ENCODE measurements at regions not wholly inside any gene's neighbourhood (a gene's known extent, or its start where the extent isn't known, plus 50 kb on each side); places are given as distances from the start of the nearest gene placed in this dataset.

- Histone ChIP-seq H3K9me3 (no peaks in the 10 kb centered on the region), H3K4me3 (ENCODE audit: low read depth, low read length) (no peak overlapping the region), H3K36me3 (no peaks in the 10 kb centered on the region), H3K27me3 (no peaks in the 10 kb centered on the region), H3K4me1 (no peaks in the 10 kb centered on the region; the same call in 1 of the 2 replicates)
- DNase-seq, result no peak
- no peak for TF ChIP-seq CTCF (IDR thresholded peaks at IDR 0.05; ENCODE audit: low read depth, low read length)
These were observed 53.8 kb upstream of the SGPP1 start for GRCh38 chr14:63781686-63782085.

- no peaks in the 10 kb centered on the region for H3K9me3 ChIP-seq
- no peaks in the 10 kb centered on the region for H3K27me3 ChIP-seq
- TF ChIP-seq CTCF (IDR thresholded peaks at IDR 0.05; ENCODE audit: low read depth, low read length), result no peak
- DNase-seq, result no peak
- H3K4me3 ChIP-seq (ENCODE audit: low read depth, low read length), result no peak overlapping the region
- H3K4me1 ChIP-seq, result no peaks in the 10 kb centered on the region; the same call in 1 of the 2 replicates
- no peaks in the 10 kb centered on the region for H3K36me3 ChIP-seq
These were observed 55.0 kb upstream of the SGPP1 start for GRCh38 chr14:63782683-63783389.

- DNase-seq, result peak; percentile 47
- no peaks in the 10 kb centered on the region for H3K36me3 ChIP-seq
- H3K4me1 ChIP-seq, result no peaks in the 10 kb centered on the region; the same call in 1 of the 2 replicates
- H3K9me3 ChIP-seq, result no peaks in the 10 kb centered on the region
- H3K27me3 ChIP-seq, result no peaks in the 10 kb centered on the region
- TF ChIP-seq CTCF (IDR thresholded peaks at IDR 0.05; ENCODE audit: low read depth, low read length), result no peak
- H3K4me3 ChIP-seq (ENCODE audit: low read depth, low read length), result no peak overlapping the region
These were observed 60.4 kb upstream of the SGPP1 start for GRCh38 chr14:63788011-63788933.

- DNase-seq, result no peak
- no peaks in the 10 kb centered on the region for H3K9me3 ChIP-seq
- H3K27me3 ChIP-seq, result no peaks in the 10 kb centered on the region
- no peak overlapping the region for H3K4me3 ChIP-seq (ENCODE audit: low read depth, low read length)
- no peak for TF ChIP-seq CTCF (IDR thresholded peaks at IDR 0.05; ENCODE audit: low read depth, low read length)
- no peaks in the 10 kb centered on the region for H3K4me1 ChIP-seq
- no peaks in the 10 kb centered on the region for H3K36me3 ChIP-seq
These were observed 59.4 kb upstream of the SYNE2 start for GRCh38 chr14:63793376-63793775.

- TF ChIP-seq CTCF (IDR thresholded peaks at IDR 0.05; ENCODE audit: low read depth, low read length), result no peak
- Histone ChIP-seq H3K9me3 (no peaks in the 10 kb centered on the region), H3K4me1 (no peaks in the 10 kb centered on the region; the same call in 1 of the 2 replicates), H3K36me3 (no peaks in the 10 kb centered on the region), H3K4me3 (ENCODE audit: low read depth, low read length) (no peak overlapping the region), H3K27me3 (no peaks in the 10 kb centered on the region)
- no peak for DNase-seq
These were observed 57.3 kb upstream of the SYNE2 start for GRCh38 chr14:63795532-63795931.

All from BE2C (cell line).